Fibroblast of lung (primary cell): ENCODE measurements at regions not wholly inside any gene's neighbourhood (a gene's known extent, or its start where the extent isn't known, plus 50 kb on each side); places are given as distances from the start of the nearest gene placed in this dataset.

Experiments used
- DNase-seq, 2 donors: peaks; one replicate each; pipeline versions ENCODE4 v3.0.0 to v3.0.0-alpha.2; 2010; ENCODE audit warnings: low read depth in 2 of 2
- H2AFZ ChIP-seq: 2 replicates; pipeline ENCODE4 v1.5.1; 2012; ENCODE audit warnings: low read length, control low read depth, inconsistent platforms
- H3K27ac ChIP-seq: 2 replicates; pipeline ENCODE4 v1.5.1; 2011; ENCODE audit warnings: low read length, control low read depth; ENCODE audit not compliant: insufficient read depth
- H3K27me3 ChIP-seq: 2 replicates; pipeline ENCODE4 v1.5.1; 2011; ENCODE audit warnings: mild to moderate bottlenecking, low read length; ENCODE audit not compliant: control insufficient read depth, insufficient read depth
- H3K36me3 ChIP-seq: 2 replicates; pipeline ENCODE4 v1.5.1; 2011; ENCODE audit warnings: low read length; ENCODE audit not compliant: control insufficient read depth, insufficient read depth
- H3K4me1 ChIP-seq: 2 replicates; pipeline ENCODE4 v1.5.1; 2011; ENCODE audit warnings: low read length; ENCODE audit not compliant: control insufficient read depth, insufficient read depth; ENCODE audit errors: extremely low read depth
- H3K4me2 ChIP-seq: 2 replicates; pipeline ENCODE4 v1.5.1; 2011; ENCODE audit warnings: low read length, control low read depth; ENCODE audit not compliant: insufficient read depth; ENCODE audit errors: extremely low read depth
- H3K4me3 ChIP-seq, 4 experiments: fragments of 200-600 bp in 1 of 4; sonication (generic) in 1 of 4; replicated peaks in 1 of 4; 2 replicates each; pipeline ENCODE4 v1.5.1; 2011 to 2016; ENCODE audit warnings: low read length in 4 of 4, low read depth in 3 of 4, mild to moderate bottlenecking in 3 of 4, control low read depth in 2 of 4, inconsistent platforms in 1 of 4, mixed read lengths in 1 of 4; ENCODE audit not compliant: insufficient read depth in 1 of 4; ENCODE audit errors: control extremely low read depth in 1 of 4
- H3K79me2 ChIP-seq: 2 replicates; pipeline ENCODE4 v1.5.1; 2012; ENCODE audit warnings: mild to moderate bottlenecking, low read length, inconsistent platforms; ENCODE audit not compliant: control insufficient read depth, insufficient read depth
- H3K9ac ChIP-seq: 2 replicates; pipeline ENCODE4 v1.5.1; 2011; ENCODE audit warnings: mild to moderate bottlenecking, low read length, control low read depth; ENCODE audit not compliant: insufficient read depth
- H3K9me3 ChIP-seq: 2 replicates; pipeline ENCODE4 v1.5.1; 2012; ENCODE audit warnings: low read depth, low read length; ENCODE audit not compliant: control insufficient read depth, insufficient read depth
- H4K20me1 ChIP-seq: 2 replicates; pipeline ENCODE4 v1.5.1; 2011; ENCODE audit warnings: low read length; ENCODE audit not compliant: control insufficient read depth, insufficient read depth; ENCODE audit errors: extremely low read depth
- CTCF ChIP-seq, 2 donors: IDR thresholded peaks in 1 of 2; conservative IDR thresholded peaks in 1 of 2; 1 replicate in 1 of 2; 2 replicates in 1 of 2; pipeline ENCODE4 v1.5.1; 2011 to 2012; ENCODE audit warnings: low read length in 2 of 2, control low read depth in 1 of 2, inconsistent platforms in 1 of 2, low read depth in 1 of 2, mild to moderate bottlenecking in 1 of 2
- EZH2 ChIP-seq: IDR thresholded peaks from 2 replicates; pipeline ENCODE4 v1.5.1; 2012; ENCODE audit warnings: low read length, control low read depth, mild to moderate bottlenecking; ENCODE audit errors: missing control alignments

GRCh38 chr2:176805345-176805744 lies 407.2 kb upstream of the HNRNPA3 start:
- Histone ChIP-seq H3K4me3 (no peak overlapping the region), H3K9ac (no peak overlapping the region), H3K9me3 (no peaks in the 10 kb centered on the region), H3K4me1 (no peaks in the 10 kb centered on the region), H3K4me2 (no peak overlapping the region), H3K79me2 (no peaks in the 10 kb centered on the region), H4K20me1 (no peaks in the 10 kb centered on the region), H2AFZ (no peak overlapping the region), H3K27ac (no peak overlapping the region), H3K36me3 (no peaks in the 10 kb centered on the region), H3K27me3 (no peaks in the 10 kb centered on the region)
- TF ChIP-seq EZH2 (no peak), CTCF (conservative IDR thresholded peaks at IDR 0.05 in 1 of 2, IDR thresholded peaks at IDR 0.05 in 1 of 2; ENCODE audit: low read depth in 1 of 2, low read length in 2 of 2) (no peak)
- no peak for DNase-seq

GRCh38 chr2:176812246-176812775 lies 400.3 kb upstream of the HNRNPA3 start:
- DNase-seq, result no peak
- Histone ChIP-seq H3K36me3 (no peaks in the 10 kb centered on the region), H3K27me3 (no peaks in the 10 kb centered on the region), H3K4me1 (no peaks in the 10 kb centered on the region), H3K4me2 (no peak overlapping the region), H4K20me1 (no peaks in the 10 kb centered on the region), H3K4me3 (no peak overlapping the region), H3K9ac (no peak overlapping the region), H3K9me3 (no peaks in the 10 kb centered on the region), H3K79me2 (no peaks in the 10 kb centered on the region), H3K27ac (no peak overlapping the region), H2AFZ (no peak overlapping the region)
- TF ChIP-seq EZH2 (no peak), CTCF (conservative IDR thresholded peaks at IDR 0.05 in 1 of 2, IDR thresholded peaks at IDR 0.05 in 1 of 2; ENCODE audit: low read depth in 1 of 2, low read length in 2 of 2) (no peak)

GRCh38 chr2:176813156-176813555 lies 399.4 kb upstream of the HNRNPA3 start:
- Histone ChIP-seq H3K9me3 (no peaks in the 10 kb centered on the region), H2AFZ (no peak overlapping the region)

More at GRCh38 chr2:176813156-176813555, 399.4 kb upstream of the HNRNPA3 start:
- H3K27ac ChIP-seq, result no peak overlapping the region
- no peaks in the 10 kb centered on the region for H3K36me3 ChIP-seq
- no peaks in the 10 kb centered on the region for H3K4me1 ChIP-seq
- no peaks in the 10 kb centered on the region for H3K27me3 ChIP-seq
- DNase-seq, result no peak
- H3K9ac ChIP-seq, result no peak overlapping the region
- H3K4me3 ChIP-seq, result no peak overlapping the region
- no peak overlapping the region for H3K4me2 ChIP-seq
- TF ChIP-seq CTCF (conservative IDR thresholded peaks at IDR 0.05 in 1 of 2, IDR thresholded peaks at IDR 0.05 in 1 of 2; ENCODE audit: low read depth in 1 of 2, low read length in 2 of 2), result no peak
- no peak for TF ChIP-seq EZH2
- H3K79me2 ChIP-seq, result no peaks in the 10 kb centered on the region
- H4K20me1 ChIP-seq, result no peaks in the 10 kb centered on the region
